ENCODE measurements at regions not wholly inside any gene's neighbourhood (a gene's known extent, or its start where the extent isn't known, plus 50 kb on each side); places are given as distances from the start of the nearest gene placed in this dataset.

DNA sequence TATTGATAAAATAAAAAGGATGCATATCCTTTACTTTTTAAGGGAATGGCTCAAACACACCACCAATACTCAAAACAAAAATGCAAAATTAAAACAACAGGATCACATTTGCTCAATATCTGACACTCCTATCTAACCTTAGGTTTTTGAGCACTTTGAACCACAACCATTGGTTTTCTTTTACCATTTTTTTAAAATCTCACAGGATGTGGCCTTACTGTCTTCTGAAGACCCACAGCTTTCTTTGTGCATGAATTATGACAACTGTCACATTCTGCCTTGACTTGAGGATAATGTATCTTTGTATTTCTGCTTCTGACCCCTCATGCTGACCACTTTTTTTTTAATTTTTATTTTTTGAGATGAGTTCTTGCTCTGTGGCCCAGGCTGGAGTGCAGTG is 461.1 kb upstream of the NRP1 start:
- Histone ChIP-seq H3K4me3 (no peak overlapping the region), H3K9me3 (no peaks in the 10 kb centered on the region), H3K27ac (no peak overlapping the region), H3K36me3 (no peaks in the 10 kb centered on the region), H3K4me1 (no peaks in the 10 kb centered on the region), H3K27me3 (no peaks in the 10 kb centered on the region)
- no peak for DNase-seq
- TF ChIP-seq, protein P1, sequence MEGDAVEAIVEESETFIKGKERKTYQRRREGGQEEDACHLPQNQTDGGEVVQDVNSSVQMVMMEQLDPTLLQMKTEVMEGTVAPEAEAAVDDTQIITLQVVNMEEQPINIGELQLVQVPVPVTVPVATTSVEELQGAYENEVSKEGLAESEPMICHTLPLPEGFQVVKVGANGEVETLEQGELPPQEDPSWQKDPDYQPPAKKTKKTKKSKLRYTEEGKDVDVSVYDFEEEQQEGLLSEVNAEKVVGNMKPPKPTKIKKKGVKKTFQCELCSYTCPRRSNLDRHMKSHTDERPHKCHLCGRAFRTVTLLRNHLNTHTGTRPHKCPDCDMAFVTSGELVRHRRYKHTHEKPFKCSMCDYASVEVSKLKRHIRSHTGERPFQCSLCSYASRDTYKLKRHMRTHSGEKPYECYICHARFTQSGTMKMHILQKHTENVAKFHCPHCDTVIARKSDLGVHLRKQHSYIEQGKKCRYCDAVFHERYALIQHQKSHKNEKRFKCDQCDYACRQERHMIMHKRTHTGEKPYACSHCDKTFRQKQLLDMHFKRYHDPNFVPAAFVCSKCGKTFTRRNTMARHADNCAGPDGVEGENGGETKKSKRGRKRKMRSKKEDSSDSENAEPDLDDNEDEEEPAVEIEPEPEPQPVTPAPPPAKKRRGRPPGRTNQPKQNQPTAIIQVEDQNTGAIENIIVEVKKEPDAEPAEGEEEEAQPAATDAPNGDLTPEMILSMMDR (IDR thresholded peaks at IDR 0.05) = no peak
- no peak for TF ChIP-seq POLR2A (IDR thresholded peaks at IDR 0.05)

DNA sequence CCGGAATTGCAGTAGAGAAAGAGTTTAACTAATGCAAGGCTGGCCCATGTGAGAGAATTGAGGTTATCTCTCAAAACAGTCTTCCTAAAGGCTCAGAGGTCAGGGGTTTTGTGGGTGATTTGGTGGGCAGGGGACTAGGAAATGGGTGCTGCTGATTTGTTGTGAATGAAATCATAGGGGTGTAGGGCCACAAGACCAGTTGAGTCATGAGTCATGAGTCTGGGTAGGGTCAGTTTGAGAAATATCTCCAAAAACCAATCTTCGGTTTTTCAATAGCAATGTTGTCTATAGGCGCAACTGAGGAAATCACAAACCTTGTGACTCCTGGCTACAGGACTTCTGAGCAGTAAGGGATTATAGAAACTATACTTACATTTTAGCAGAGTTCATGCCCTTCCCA is 460.0 kb upstream of the NRP1 start:
- Histone ChIP-seq H3K27me3 (no peaks in the 10 kb centered on the region), H3K4me3 (no peak overlapping the region)
- TF ChIP-seq POLR2A (IDR thresholded peaks at IDR 0.05) = no peak
- TF ChIP-seq, protein P1 (IDR thresholded peaks at IDR 0.05) = no peak

DNA sequence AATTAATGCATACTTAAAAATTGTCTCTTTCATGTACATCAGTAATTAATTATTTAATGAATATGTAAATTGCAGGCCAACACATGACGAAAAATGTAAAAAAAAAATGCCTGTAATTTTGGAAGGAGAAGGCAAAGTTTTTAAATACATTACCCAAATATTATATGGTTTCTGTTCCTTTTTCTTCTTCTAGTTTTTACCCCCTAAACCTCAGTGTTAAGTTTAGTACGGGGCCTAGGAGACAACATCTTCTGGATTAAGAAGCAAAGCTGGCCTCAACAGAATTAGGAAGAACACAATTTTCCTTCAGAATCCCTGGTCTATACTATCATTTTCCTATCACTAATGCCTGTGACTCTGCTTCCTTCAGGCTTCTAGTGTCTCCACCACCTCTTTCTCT is 459.3 kb upstream of the NRP1 start:
- no peak for DNase-seq
- H3K4me1 ChIP-seq = no peaks in the 10 kb centered on the region
- no peak overlapping the region for H3K4me3 ChIP-seq
- H3K27ac ChIP-seq = no peak overlapping the region
- TF ChIP-seq, protein P1 (IDR thresholded peaks at IDR 0.05) = no peak
- TF ChIP-seq POLR2A (IDR thresholded peaks at IDR 0.05) = no peak
- H3K9me3 ChIP-seq = no peaks in the 10 kb centered on the region
- no peaks in the 10 kb centered on the region for H3K27me3 ChIP-seq
- H3K36me3 ChIP-seq = no peaks in the 10 kb centered on the region

More for the DNA sequence above, 460.0 kb upstream of the NRP1 start:
- no peaks in the 10 kb centered on the region for H3K36me3 ChIP-seq
- no peaks in the 10 kb centered on the region for H3K4me1 ChIP-seq
- no peaks in the 10 kb centered on the region for H3K9me3 ChIP-seq
- no peak overlapping the region for H3K27ac ChIP-seq
- no peak for DNase-seq

DNA sequence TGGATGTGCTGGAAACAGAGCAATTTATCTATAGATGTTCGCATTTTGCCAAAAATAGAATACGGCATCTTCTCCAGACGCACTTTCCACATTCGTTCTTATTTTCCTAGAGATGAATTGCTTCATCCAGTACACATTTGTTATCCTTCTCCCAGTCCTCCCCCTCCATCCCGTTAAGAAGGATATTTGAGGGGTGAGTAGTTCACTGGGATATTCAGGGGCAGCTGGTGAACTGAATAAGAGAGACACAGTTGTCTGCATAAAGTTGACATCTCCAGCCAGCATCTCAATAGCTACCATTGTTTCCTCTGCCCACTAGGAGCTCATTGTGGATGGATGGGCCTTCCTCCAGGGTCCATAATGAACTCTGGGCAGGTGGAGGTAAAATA is 456.8 kb upstream of the NRP1 start:
- Histone ChIP-seq H3K4me1 (no peaks in the 10 kb centered on the region), H3K27me3 (no peaks in the 10 kb centered on the region), H3K4me3 (no peak overlapping the region), H3K36me3 (no peaks in the 10 kb centered on the region), H3K9me3 (no peaks in the 10 kb centered on the region), H3K27ac (no peak overlapping the region)
- TF ChIP-seq, protein P1 (IDR thresholded peaks at IDR 0.05) = no peak
- no peak for TF ChIP-seq POLR2A (IDR thresholded peaks at IDR 0.05)
- DNase-seq = no peak

DNA sequence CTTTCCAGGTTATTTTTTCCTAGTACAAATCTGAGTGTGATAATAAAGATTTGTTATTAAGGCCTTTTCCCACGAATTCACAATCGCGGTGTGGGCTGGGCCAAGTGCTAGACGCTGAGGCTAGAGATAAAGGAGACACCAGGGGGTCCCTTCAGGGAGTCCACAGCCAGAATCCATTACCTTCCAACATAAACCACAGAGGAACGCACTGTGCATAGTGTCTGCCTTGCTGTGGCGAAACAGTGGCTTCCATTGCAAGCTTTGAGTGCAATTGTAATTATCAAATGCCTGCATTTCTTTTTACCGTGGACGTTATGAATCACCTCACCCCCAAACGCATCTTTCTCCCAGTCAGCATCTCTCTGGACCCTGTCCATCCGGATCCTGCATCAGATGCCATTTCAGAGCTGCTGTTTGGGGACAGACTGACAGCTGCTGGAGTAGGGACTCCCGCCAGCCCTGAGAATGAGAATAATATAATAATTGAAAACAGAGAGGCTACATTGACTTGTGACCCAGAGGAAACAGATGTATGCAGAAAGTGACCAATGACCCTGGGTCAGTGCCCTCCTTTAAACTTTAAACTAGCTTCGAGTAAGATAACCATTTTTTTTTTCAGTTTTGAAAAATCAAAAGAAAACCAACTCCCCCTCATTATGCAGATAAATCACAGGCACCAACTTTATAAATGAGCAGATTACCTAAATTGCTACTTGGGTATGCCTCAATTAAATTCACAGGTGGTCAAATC is 456.2 kb upstream of the NRP1 start:
- Histone ChIP-seq H3K36me3 (no peaks in the 10 kb centered on the region), H3K4me1 (no peaks in the 10 kb centered on the region), H3K27me3 (no peaks in the 10 kb centered on the region), H3K4me3 (no peak overlapping the region), H3K9me3 (no peaks in the 10 kb centered on the region), H3K27ac (no peak overlapping the region)
- TF ChIP-seq, protein P1 (IDR thresholded peaks at IDR 0.05) = no peak
- no peak for TF ChIP-seq POLR2A (IDR thresholded peaks at IDR 0.05)
- DNase-seq = no peak
